Fibroblast of the aortic adventitia (primary cell): ENCODE measurements at regions not wholly inside any gene's neighbourhood (a gene's known extent, or its start where the extent isn't known, plus 50 kb on each side); places are given as distances from the start of the nearest gene placed in this dataset.

ENCODE experiments used
- DNase-seq: peaks from one replicate; pipeline ENCODE4 v3.0.0-alpha.2; 2010; ENCODE audit warnings: low read depth
- H3K4me3 ChIP-seq: 2 replicates; pipeline ENCODE4 v1.5.1; 2011; ENCODE audit warnings: low read depth, mild to moderate bottlenecking, control low read depth, low read length, moderate library complexity
- CTCF ChIP-seq: IDR thresholded peaks from 2 replicates; pipeline ENCODE4 v1.5.1; 2011; ENCODE audit warnings: mild to moderate bottlenecking, low read length, control low read depth, inconsistent platforms; ENCODE audit not compliant: insufficient read depth

- no peak overlapping the region for H3K4me3 ChIP-seq
- peak; percentile 71 for DNase-seq
- no peak for TF ChIP-seq CTCF
These were observed 63.4 kb downstream of the CLDN34 start for GRCh38 chrX:10030570-10030969.

GRCh38 chrX:10031746-10032145, 64.6 kb downstream of the CLDN34 start:
- H3K4me3 ChIP-seq, result no peak overlapping the region
- DNase-seq, result no peak
- TF ChIP-seq CTCF, result no peak

GRCh38 chrX:10032147-10032546, 65.0 kb downstream of the CLDN34 start:
- no peak for DNase-seq
- no peak overlapping the region for H3K4me3 ChIP-seq
- TF ChIP-seq CTCF, result no peak

DNA sequence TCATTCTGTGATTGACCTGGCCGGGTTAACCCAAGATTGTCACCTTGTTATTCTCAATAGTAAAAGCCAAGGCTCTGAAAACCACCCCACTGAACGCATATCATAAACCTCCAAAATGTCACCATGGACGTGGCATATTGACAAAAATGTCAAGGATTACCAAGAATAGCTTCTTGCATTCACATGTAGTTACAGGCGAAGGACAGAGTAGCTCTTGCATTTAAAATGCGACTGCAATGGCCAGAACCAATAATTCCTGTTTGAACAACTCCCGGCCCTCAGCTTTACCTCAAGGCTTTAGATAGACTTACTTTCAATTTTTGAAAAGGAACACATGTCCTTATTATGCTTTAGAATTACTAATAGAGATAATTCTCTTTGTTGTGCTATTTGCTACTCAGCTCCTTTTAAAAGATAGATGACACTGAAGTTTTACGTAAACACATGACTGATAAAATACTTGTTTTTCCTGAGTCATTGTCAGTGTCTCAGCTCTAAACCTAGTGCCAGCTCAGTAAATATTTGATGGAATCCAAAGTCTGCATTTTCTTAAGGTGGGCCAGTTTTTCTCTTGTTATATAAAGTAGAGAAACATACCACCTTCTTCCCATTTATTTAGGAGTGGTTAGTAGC, 66.3 kb downstream of the CLDN34 start:
- H3K4me3 ChIP-seq, result no peak overlapping the region
- no peak for DNase-seq
- no peak for TF ChIP-seq CTCF

DNA sequence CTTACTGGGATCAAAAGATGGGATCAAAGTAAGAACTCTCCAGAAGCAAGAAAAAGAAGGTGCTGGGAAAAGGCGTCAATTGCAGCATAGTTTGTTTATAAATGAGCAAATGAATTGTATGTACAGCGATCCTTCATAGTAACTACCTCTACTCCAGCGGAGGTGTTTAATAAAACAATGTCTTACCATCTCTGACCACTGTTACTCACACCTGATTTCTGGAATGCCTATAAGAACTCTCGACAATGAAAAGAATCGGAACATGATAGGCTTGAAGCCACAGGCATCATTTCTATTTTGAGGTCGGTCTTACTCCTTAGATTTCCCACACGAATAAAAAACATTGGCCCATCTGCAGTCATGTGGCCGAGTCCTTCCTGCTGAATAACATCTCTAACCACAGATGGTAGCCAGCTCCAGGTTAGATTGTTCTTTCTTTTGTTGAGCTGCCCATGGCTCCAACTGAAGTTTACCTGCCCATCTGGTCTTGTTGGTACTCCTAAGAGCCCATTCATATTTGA, 67.6 kb downstream of the CLDN34 start:
- DNase-seq, result no peak
- no peak for TF ChIP-seq CTCF
- H3K4me3 ChIP-seq, result no peak overlapping the region

DNA sequence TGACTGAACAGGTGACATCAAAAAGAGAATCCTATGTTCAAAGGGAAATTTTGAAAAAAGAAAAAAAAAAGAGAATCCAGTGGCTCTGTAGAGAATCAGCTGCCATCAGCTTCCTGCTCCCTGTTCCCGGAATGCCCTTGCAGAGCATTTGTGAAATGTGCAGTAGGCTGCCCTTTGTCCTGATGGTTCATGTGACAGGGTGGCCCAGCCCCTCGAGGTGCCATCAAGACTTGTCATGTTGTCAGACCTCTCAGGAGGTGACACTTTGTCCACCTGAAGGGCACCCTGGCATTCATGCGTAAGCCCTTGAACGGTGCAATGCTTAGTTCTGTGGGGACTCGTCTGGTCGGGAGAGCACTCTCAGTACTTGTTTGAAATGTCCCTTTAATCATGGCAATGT, 71.4 kb downstream of the CLDN34 start:
- no peak for DNase-seq
- H3K4me3 ChIP-seq, result no peak overlapping the region
- no peak for TF ChIP-seq CTCF
